NCI-H1417 (cell line): ENCODE measurements at regions not wholly inside any gene's neighbourhood (a gene's known extent, or its start where the extent isn't known, plus 50 kb on each side); places are given as distances from the start of the nearest gene placed in this dataset.

Experiments
- DNase-seq, 3 experiments: peaks; one replicate each; lab custom pipeline; 2025; lab: John Stamatoyannopoulos, UW

- DNase-seq, result no peak
Measured at GRCh38 chr5:105587963-105588662, 2025.5 kb upstream of the NUDT12 start.

- DNase-seq, result peak in 2 of 3 experiments; percentile 53 to 71
Measured at GRCh38 chr5:105581988-105582690, 2019.5 kb upstream of the NUDT12 start.

GRCh38 chr5:105573575-105573974 lies 2011.0 kb upstream of the NUDT12 start:
- no peak for DNase-seq

GRCh38 chr5:105565531-105565930 lies 2002.9 kb upstream of the NUDT12 start:
- no peak for DNase-seq

GRCh38 chr5:105563842-105564241 lies 2001.3 kb upstream of the NUDT12 start:
- no peak for DNase-seq

GRCh38 chr5:105554568-105555169 lies 1992.1 kb upstream of the NUDT12 start:
- DNase-seq, result no peak

GRCh38 chr5:105544300-105544699 lies 1981.7 kb upstream of the NUDT12 start:
- DNase-seq, result peak in 1 of 3 experiments; percentile 39

- DNase-seq, result no peak
Measured at GRCh38 chr5:105536675-105537074, 1974.1 kb upstream of the NUDT12 start.

GRCh38 chr5:105530716-105531261 lies 1968.2 kb upstream of the NUDT12 start:
- DNase-seq, result no peak

- DNase-seq, result no peak
Measured at GRCh38 chr5:105529851-105530250, 1967.3 kb upstream of the NUDT12 start.

GRCh38 chr5:105508519-105508918 lies 1945.9 kb upstream of the NUDT12 start:
- DNase-seq, result no peak

GRCh38 chr5:105506692-105507277 lies 1944.2 kb upstream of the NUDT12 start:
- no peak for DNase-seq

- no peak for DNase-seq
Measured at GRCh38 chr5:105503950-105504349, 1941.4 kb upstream of the NUDT12 start.

- DNase-seq, result peak in 2 of 3 experiments; percentile 10 to 23
Measured at GRCh38 chr5:105501315-105501714, 1938.7 kb upstream of the NUDT12 start.

GRCh38 chr5:105475401-105475800 lies 1912.8 kb upstream of the NUDT12 start:
- DNase-seq, result peak; percentile 7 to 65 (median 15)

- no peak for DNase-seq
Measured at GRCh38 chr5:105462377-105462776, 1899.8 kb upstream of the NUDT12 start.

GRCh38 chr5:105460721-105461120 lies 1898.1 kb upstream of the NUDT12 start:
- DNase-seq, result no peak

GRCh38 chr5:105453216-105453807 lies 1890.7 kb upstream of the NUDT12 start:
- DNase-seq, result no peak

GRCh38 chr5:105448271-105448670 lies 1885.7 kb upstream of the NUDT12 start:
- DNase-seq, result no peak

- no peak for DNase-seq
Measured at GRCh38 chr5:105430516-105430915, 1867.9 kb upstream of the NUDT12 start.

GRCh38 chr5:105428451-105429380 lies 1866.1 kb upstream of the NUDT12 start:
- DNase-seq, result no peak
